Tibial artery (tissue), 4 donors: ENCODE measurements at regions not wholly inside any gene's neighbourhood (a gene's known extent, or its start where the extent isn't known, plus 50 kb on each side); places are given as distances from the start of the nearest gene placed in this dataset.

ENCODE experiments used
- DNase-seq, 2 donors: peaks; one replicate each; pipeline ENCODE4 v3.0.0-alpha.2; 2019
- H3K27ac ChIP-seq, 2 donors: fragments of 200-600 bp; sonication (generic) in 1 of 2; 1 replicate in 1 of 2; 2 replicates in 1 of 2; pipeline ENCODE4 v1.5.1; 2018 to 2019; ENCODE audit warnings: mild to moderate bottlenecking in 1 of 2
- H3K27me3 ChIP-seq, 2 donors: fragments of 200-600 bp; sonication (generic) in 1 of 2; one replicate each; pipeline versions ENCODE4 v1.5.1 to v1.6.0; 2016 to 2019
- H3K36me3 ChIP-seq, 3 donors: fragments of 200-600 bp; sonication (generic) in 2 of 3; one replicate each; pipeline ENCODE4 v1.5.1; 2016 to 2019; ENCODE audit warnings: mild to moderate bottlenecking in 2 of 3
- H3K4me1 ChIP-seq, 4 donors: fragments of 200-600 bp; sonication (generic) in 2 of 4; 1 replicate in 3 of 4; 2 replicates in 1 of 4; pipeline ENCODE4 v1.5.1; 2016 to 2019
- H3K4me3 ChIP-seq, 2 donors: fragments of 200-600 bp; sonication (generic) in 1 of 2; 1 replicate in 1 of 2; 2 replicates in 1 of 2; pipeline ENCODE4 v1.5.1; 2018 to 2019; ENCODE audit warnings: mild to moderate bottlenecking in 2 of 2
- H3K9me3 ChIP-seq, 3 donors: fragments of 200-600 bp; sonication (generic) in 1 of 3; one replicate each; pipeline ENCODE4 v1.5.1; 2016 to 2019
- CTCF ChIP-seq, 2 experiments: fragments of 200-600 bp in 1 of 2; fragments of 450-650 bp in 1 of 2; IDR thresholded peaks; one replicate each; pipeline ENCODE4 v1.5.1; 2017 to 2019; ENCODE audit warnings: antibody characterized with exemption in 2 of 2, mild to moderate bottlenecking in 1 of 2, moderate library complexity in 1 of 2
- intact Hi-C: fragments of 100-400 bp; cut with DNase I; formaldehyde crosslinking; loops from one replicate; pipeline ENCODE4 v1.15.0; 2023; ENCODE audit warnings: low total_unique reads

- DNase-seq, result no peak
- Histone ChIP-seq H3K27me3 (no peaks in the 10 kb centered on the region), H3K4me3 (no peak overlapping the region), H3K4me1 (no peaks in the 10 kb centered on the region), H3K9me3 (no peaks in the 10 kb centered on the region), H3K36me3 (no peaks in the 10 kb centered on the region), H3K27ac (no peak overlapping the region)
- intact Hi-C loops, result no loop called here
- no peak for TF ChIP-seq CTCF (IDR thresholded peaks at IDR 0.05)
Observed at GRCh38 chr13:107912745-107913144, 302.6 kb downstream of the LIG4 start.

- TF ChIP-seq CTCF (IDR thresholded peaks at IDR 0.05), result no peak
- Histone ChIP-seq H3K4me1 (no peaks in the 10 kb centered on the region), H3K27me3 (no peaks in the 10 kb centered on the region), H3K4me3 (no peak overlapping the region), H3K9me3 (no peaks in the 10 kb centered on the region), H3K27ac (no peak overlapping the region), H3K36me3 (no peaks in the 10 kb centered on the region)
- intact Hi-C loops, result no loop called here
- no peak for DNase-seq
Observed at GRCh38 chr13:107907065-107907805, 308.1 kb downstream of the LIG4 start.

GRCh38 chr13:107906131-107906530 is 309.2 kb downstream of the LIG4 start:
- intact Hi-C loops, result no loop called here
- Histone ChIP-seq H3K4me3 (no peak overlapping the region), H3K36me3 (no peaks in the 10 kb centered on the region), H3K27ac (no peak overlapping the region), H3K4me1 (no peaks in the 10 kb centered on the region), H3K9me3 (no peaks in the 10 kb centered on the region), H3K27me3 (no peaks in the 10 kb centered on the region)
- no peak for TF ChIP-seq CTCF (IDR thresholded peaks at IDR 0.05)
- no peak for DNase-seq

- H3K4me1 ChIP-seq, result no peaks in the 10 kb centered on the region
- no peaks in the 10 kb centered on the region for H3K9me3 ChIP-seq
- no peaks in the 10 kb centered on the region for H3K27me3 ChIP-seq
- H3K36me3 ChIP-seq, result no peaks in the 10 kb centered on the region
- intact Hi-C loops, result no loop called here
- no peak overlapping the region for H3K27ac ChIP-seq
- no peak for TF ChIP-seq CTCF (IDR thresholded peaks at IDR 0.05)
- DNase-seq, result no peak
- H3K4me3 ChIP-seq, result no peak overlapping the region
Observed at GRCh38 chr13:107901996-107902562, 313.3 kb downstream of the LIG4 start.

- Histone ChIP-seq H3K27ac (no peak overlapping the region), H3K36me3 (no peaks in the 10 kb centered on the region), H3K4me3 (no peak overlapping the region), H3K27me3 (no peaks in the 10 kb centered on the region), H3K4me1 (no peaks in the 10 kb centered on the region), H3K9me3 (no peaks in the 10 kb centered on the region)
- intact Hi-C loops, result no loop called here
- TF ChIP-seq CTCF (IDR thresholded peaks at IDR 0.05), result no peak
- DNase-seq, result no peak
Observed at GRCh38 chr13:107901230-107901629, 314.1 kb downstream of the LIG4 start.
